ENCODE measurements at regions not wholly inside any gene's neighbourhood (a gene's known extent, or its start where the extent isn't known, plus 50 kb on each side); places are given as distances from the start of the nearest gene placed in this dataset.

DNA sequence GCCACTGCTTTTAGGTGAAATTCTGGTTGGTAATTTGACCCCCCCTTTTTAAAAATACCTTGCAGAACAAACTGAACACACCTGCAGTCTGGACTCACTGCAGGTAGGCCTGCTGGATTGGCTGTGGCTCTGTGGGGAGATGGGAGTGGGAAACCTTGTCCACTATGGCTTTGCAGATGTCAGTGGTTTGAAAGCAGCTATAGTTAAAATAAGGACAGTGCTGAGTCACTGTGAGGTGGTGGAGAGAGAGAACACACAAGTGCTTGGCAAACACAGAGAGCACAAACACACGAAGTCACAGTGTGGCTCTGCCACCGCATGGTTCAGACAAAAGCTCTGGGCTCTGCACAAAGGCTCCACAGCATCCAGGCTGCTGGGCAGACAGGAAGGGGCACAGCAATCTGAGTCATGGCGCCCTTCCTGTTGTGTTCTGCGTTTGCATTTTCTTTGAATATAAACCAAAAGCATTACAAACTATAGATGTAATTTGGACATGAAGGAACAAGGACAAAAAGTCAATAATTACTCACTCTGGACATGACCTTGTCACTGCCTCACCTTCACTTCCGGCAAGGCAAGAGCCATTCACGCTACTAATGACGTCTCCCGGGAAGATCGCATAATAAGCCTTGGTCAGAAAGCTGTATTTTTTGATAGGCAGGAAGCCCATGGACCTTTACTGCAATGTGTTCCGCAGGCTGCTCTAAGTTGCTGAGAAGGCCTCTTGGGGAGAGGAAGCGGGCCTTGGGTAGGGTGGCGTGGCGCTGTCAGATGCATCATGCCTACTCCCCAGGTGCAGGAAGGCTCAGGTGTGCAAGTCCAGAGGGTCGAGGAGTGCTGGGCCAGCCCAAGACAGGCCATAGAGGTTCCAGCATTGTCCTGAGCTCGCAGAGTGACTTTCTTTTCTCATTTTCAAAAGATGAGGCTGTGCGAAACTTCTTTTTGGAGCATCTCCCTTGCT is 60.1 kb upstream of the MED9 start (continued):
- TF ChIP-seq CXXC5 (CRISPR knock-in tag; IDR thresholded peaks at IDR 0.05) (0 out of 2 replicates have a peak, but pooled peaks have one; percentile 10), CEBPB (tag; IDR thresholded peaks at IDR 0.05) (peak; percentile 39; the same call in 1 of the 2 replicates), CC2D1A (IDR thresholded peaks at IDR 0.05) (no peak), ZC3H8 (IDR thresholded peaks at IDR 0.05) (no peak), FOSL1 (tag; conservative IDR thresholded peaks at IDR 0.05) (peak; percentile 16; the same call in 1 of the 2 replicates), ZNF133 (CRISPR knock-in tag; IDR thresholded peaks at IDR 0.05) (no peak), MAFK (IDR thresholded peaks at IDR 0.05; ENCODE audit: low read length) (peak; percentile 29; the same call in 1 of the 2 replicates), ZNF143 (CRISPR knock-in tag; IDR thresholded peaks at IDR 0.05) (peak; percentile 11; the same call in 1 of the 2 replicates), RBBP5 (IDR thresholded peaks at IDR 0.05; ENCODE audit: borderline replicate concordance, insufficient read depth, low read length, poor library complexity, severe bottlenecking) (no peak), ATF1 (CRISPR knock-in tag; IDR thresholded peaks at IDR 0.05) (no peak), ATF1 (tag; IDR thresholded peaks at IDR 0.05) (peak; percentile 31), HNRNPK (IDR thresholded peaks at IDR 0.05; ENCODE audit: low read depth, low read length, poor library complexity, severe bottlenecking) (no peak), JUND (IDR thresholded peaks at IDR 0.05; ENCODE audit: borderline replicate concordance, low read depth, low read length) (no peak), JUND (tag; IDR thresholded peaks at IDR 0.05; ENCODE audit: borderline replicate concordance, low read depth, low read length) (0 out of 3 replicates have a peak, but pooled peaks have one; percentile 9), ETV1 (tag; conservative IDR thresholded peaks at IDR 0.05; ENCODE audit: low read depth) (0 out of 2 replicates have a peak, but pooled peaks have one; percentile 4), NR3C1 (CRISPR knock-in tag; IDR thresholded peaks at IDR 0.05) (no peak), ZNF41 (CRISPR knock-in tag; conservative IDR thresholded peaks at IDR 0.05) (peak; percentile 58; the same call in 1 of the 2 replicates)
- TF ChIP-seq, protein P1, sequence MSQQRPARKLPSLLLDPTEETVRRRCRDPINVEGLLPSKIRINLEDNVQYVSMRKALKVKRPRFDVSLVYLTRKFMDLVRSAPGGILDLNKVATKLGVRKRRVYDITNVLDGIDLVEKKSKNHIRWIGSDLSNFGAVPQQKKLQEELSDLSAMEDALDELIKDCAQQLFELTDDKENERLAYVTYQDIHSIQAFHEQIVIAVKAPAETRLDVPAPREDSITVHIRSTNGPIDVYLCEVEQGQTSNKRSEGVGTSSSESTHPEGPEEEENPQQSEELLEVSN (IDR thresholded peaks at IDR 0.05; ENCODE audit: borderline replicate concordance in 1 of 2, extremely low read depth in 1 of 2, insufficient read depth in 1 of 2, insufficient read length in 1 of 2, low read depth in 1 of 2, low read length in 1 of 2, poor library complexity in 1 of 2, severe bottlenecking in 1 of 2): peak in 1 of 2 experiments; percentile 23
- TF ChIP-seq, protein P2, sequence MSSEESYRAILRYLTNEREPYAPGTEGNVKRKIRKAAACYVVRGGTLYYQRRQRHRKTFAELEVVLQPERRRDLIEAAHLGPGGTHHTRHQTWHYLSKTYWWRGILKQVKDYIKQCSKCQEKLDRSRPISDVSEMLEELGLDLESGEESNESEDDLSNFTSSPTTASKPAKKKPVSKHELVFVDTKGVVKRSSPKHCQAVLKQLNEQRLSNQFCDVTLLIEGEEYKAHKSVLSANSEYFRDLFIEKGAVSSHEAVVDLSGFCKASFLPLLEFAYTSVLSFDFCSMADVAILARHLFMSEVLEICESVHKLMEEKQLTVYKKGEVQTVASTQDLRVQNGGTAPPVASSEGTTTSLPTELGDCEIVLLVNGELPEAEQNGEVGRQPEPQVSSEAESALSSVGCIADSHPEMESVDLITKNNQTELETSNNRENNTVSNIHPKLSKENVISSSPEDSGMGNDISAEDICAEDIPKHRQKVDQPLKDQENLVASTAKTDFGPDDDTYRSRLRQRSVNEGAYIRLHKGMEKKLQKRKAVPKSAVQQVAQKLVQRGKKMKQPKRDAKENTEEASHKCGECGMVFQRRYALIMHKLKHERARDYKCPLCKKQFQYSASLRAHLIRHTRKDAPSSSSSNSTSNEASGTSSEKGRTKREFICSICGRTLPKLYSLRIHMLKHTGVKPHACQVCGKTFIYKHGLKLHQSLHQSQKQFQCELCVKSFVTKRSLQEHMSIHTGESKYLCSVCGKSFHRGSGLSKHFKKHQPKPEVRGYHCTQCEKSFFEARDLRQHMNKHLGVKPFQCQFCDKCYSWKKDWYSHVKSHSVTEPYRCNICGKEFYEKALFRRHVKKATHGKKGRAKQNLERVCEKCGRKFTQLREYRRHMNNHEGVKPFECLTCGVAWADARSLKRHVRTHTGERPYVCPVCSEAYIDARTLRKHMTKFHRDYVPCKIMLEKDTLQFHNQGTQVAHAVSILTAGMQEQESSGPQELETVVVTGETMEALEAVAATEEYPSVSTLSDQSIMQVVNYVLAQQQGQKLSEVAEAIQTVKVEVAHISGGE (CRISPR knock-in tag; IDR thresholded peaks at IDR 0.05): peak in 1 of 3 experiments; percentile 20; a peak in 1 of 6 replicates
- TF ChIP-seq, protein P3, sequence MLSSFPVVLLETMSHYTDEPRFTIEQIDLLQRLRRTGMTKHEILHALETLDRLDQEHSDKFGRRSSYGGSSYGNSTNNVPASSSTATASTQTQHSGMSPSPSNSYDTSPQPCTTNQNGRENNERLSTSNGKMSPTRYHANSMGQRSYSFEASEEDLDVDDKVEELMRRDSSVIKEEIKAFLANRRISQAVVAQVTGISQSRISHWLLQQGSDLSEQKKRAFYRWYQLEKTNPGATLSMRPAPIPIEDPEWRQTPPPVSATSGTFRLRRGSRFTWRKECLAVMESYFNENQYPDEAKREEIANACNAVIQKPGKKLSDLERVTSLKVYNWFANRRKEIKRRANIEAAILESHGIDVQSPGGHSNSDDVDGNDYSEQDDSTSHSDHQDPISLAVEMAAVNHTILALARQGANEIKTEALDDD (IDR thresholded peaks at IDR 0.05): no peak
